Activated CD8-positive, alpha-beta memory T cell treated with anti-CD3 and anti-CD28 coated beads, Interleukin-2, amount 50 U/mL, for 24 hours (primary cell): ENCODE measurements at regions not wholly inside any gene's neighbourhood (a gene's known extent, or its start where the extent isn't known, plus 50 kb on each side); places are given as distances from the start of the nearest gene placed in this dataset.
"Not testable (repeated sequence)": the region's sequence is repeated elsewhere in the genome, so short reads cannot be mapped to it uniquely, and the experiment has no call there.

Experiments used
- DNase-seq: peaks from one replicate; pipeline ENCODE4 v3.0.0-alpha.2; 2020; ENCODE audit errors: extremely low read depth

DNA sequence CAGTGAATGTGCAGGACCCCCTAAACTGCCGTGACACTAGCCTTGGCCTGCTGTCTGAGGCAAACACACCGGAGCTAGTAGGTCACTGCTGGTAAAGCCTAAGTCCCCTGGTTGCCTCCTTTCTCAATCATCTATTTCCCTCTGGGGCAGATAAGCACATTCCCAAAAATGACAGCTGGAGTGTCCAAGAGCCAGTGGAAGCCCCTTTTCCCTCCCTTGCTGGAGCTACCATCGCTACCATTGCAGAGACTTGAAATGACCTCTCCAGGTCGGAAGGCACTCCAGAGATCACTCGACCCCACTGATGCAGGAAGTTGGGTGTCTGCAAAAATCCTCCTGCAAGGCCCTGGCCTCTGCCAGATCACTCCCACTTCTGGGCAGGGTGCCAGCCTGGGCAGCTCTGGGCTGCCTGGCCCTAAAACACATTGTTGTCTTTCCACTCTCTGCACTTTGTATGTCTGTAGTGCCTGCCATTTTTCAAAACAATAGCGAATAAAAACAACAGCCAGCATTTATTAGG, 235.9 kb downstream of the BCL2L11 start:
- DNase-seq = not testable (repeated sequence)

- DNase-seq = not testable (repeated sequence)
These were observed 245.4 kb downstream of the BCL2L11 start for GRCh38 chr2:111365986-111366640.

- not testable (repeated sequence) for DNase-seq
These were observed 245.9 kb downstream of the BCL2L11 start for GRCh38 chr2:111366641-111367029.

DNA sequence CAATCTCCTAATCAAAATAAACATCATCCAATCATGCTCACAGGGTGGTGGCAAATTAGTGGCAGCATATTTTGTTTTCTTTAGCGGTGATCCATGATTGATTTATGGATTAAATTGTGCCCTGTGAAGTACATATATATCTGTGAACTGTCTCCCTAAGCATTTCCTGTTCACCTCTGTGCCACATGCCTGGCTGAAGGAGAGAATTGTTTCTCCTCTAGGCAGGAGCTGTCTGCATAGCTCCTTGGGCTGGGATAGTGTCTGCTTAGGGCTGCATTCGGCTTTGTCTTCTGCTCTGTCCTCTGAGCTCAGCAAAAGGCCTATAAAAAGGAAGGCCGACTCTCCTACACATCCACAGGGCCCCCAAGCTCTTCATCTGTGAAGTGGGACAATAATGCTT, 246.4 kb downstream of the BCL2L11 start:
- DNase-seq = not testable (repeated sequence)

- not testable (repeated sequence) for DNase-seq
These were observed 247.2 kb downstream of the BCL2L11 start for GRCh38 chr2:111367871-111368270.

DNA sequence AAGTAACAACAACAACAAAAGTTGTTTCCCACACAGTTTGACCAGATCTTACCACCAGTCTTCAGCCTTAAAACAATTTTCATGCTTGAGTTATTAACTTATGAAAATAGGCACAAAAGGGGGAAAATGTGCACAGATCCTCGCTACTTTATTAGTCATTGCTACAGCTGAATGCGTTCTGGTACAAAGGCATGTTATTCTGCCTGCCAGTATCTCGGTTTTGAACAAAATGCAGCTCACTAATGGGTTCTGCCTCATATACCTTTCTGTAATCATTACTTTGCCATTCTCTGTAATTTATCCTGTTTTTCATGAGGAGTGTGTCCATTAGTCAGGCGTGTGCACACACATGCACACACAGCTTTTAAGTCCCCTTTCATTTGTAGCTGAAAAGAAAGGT, 247.6 kb downstream of the BCL2L11 start:
- not testable (repeated sequence) for DNase-seq

GRCh38 chr2:111373060-111373459, 252.3 kb downstream of the BCL2L11 start:
- not testable (repeated sequence) for DNase-seq

- DNase-seq = not testable (repeated sequence)
These were observed 253.3 kb downstream of the BCL2L11 start for GRCh38 chr2:111373989-111374388.

DNA sequence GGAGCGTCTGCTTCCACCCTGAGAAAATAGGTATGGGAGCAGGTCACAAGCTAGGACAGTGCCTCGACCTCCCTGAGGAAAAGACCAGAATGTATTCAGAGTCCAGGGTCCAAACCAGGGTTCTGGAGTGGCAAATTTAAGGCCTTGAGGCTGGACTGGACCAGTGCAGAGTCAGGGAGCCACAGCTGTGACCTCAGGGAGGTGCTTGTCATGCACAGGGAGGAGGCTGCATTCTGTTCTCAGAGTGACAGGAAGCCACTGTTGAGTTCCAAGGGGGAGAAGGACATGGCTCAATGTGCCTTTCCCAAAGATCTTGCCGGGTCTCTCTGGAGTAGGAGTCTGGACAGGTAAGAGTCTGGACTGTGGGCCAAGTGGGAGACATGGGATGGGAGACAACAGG, 254.0 kb downstream of the BCL2L11 start:
- not testable (repeated sequence) for DNase-seq

DNA sequence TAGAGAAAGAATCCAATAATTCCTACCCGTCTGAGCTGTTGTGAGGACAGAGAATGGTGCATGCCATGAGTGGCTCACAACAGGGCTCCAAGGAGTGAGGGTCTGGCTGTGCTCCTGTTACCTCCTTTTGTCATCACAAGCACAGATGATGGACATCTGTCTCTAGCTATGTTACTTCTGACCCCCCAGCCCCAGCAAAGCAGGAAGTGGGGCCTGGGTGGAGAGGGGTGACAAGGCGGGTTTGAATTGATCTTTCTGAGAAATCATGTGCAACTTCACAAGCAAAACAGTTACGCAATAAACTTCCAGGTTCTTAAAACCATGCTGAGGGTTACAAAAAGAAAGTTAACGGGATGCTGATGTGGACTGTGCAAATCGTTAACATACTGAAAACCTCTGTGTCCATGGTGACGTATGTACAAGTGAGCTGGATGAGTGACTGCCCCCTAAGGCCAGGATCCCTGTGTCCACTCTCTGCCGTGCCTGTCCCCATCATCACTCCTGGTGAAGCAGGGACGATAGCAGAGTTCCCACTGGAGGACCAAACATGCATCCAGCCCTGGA, 254.7 kb downstream of the BCL2L11 start:
- DNase-seq = not testable (repeated sequence)

- not testable (repeated sequence) for DNase-seq
These were observed 255.7 kb downstream of the BCL2L11 start for GRCh38 chr2:111376272-111376970.

DNA sequence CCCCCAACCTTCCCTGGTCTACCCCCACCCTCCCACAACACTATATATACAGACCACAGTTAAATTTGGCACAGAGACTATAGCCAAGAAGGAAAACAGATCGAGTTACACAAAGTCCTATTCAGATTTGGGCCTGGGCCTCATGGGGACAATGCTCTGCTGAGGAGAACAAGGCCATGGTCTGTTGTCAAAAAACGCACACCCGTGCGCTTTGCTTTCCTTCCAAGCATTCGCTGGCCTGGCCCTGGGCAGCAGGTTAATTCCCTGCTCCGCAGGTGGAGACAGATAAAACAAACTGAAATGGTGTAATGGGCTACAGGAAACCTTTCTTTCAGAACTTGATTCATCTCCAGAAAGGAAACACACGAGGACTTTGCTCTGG, 256.2 kb downstream of the BCL2L11 start:
- not testable (repeated sequence) for DNase-seq

DNA sequence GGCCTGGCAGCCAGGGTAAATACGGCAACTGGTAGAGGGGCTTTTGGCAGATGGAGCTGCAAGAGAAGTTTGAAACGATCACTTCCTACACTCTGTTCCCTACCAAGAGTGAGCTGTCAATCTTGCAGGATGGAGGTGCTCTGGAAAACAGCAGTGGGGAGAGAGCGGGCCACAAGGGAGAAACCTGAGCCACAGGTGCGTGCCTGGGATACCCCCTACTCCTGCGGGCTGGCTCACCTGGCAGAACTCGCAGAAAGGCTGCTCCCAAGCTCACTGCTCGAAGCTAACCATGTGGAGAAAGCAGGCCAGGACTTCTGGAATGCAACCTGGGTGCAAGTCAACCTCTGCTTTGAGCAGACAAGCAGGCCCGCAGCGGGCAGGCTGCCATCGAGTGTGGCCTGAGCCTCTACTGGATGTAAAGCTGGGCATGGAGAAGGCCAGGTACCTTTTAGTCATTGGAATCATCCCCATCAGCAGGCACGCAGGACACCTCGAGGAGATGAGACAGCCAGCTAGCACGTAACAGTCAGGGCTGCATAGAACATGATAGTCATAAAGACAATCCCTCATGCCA, 256.8 kb downstream of the BCL2L11 start:
- not testable (repeated sequence) for DNase-seq

DNA sequence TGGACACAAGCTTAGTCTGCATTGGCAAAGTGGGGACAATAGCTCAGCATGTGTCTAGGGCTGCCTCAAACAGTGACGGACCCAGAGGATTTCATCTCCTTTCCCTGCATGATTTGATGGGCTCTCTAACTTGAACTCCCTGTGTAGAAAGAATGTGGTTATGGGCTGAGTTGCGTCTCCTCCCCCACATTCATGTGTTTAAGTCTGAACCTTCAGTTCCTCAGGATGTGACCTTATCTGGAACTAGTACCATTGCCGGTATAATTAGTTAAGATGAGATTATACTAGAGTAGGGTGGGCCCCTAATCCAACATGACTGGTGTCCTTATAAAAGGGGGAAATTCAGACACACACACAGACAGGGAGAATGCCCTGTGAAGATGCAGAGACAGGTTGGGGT, 257.6 kb downstream of the BCL2L11 start:
- DNase-seq = not testable (repeated sequence)

- not testable (repeated sequence) for DNase-seq
These were observed 260.2 kb downstream of the BCL2L11 start for GRCh38 chr2:111380733-111381439.

- DNase-seq = not testable (repeated sequence)
These were observed 261.0 kb downstream of the BCL2L11 start for GRCh38 chr2:111381530-111382306.

DNA sequence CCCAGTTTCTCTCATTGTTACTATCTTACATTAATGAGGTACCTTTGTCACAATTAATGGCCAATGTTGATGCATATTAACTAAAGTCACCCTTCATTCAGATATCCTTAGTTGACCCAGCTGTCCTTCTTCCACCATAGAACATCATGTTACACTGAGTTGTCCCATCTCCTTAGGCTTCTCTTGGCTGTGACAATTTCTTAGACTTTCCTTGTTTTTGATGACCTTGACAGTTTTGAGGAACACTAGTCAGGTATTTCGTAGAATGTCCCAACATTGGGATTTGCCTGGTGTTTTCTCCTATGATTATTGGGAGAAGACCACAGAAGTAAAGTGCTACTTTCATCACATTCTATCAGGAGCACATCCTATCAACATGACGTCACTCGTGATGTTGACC, 261.8 kb downstream of the BCL2L11 start:
- DNase-seq = not testable (repeated sequence)

- DNase-seq = not testable (repeated sequence)
These were observed 262.6 kb downstream of the BCL2L11 start for GRCh38 chr2:111383311-111383710.

- DNase-seq = not testable (repeated sequence)
These were observed 264.7 kb downstream of the BCL2L11 start for GRCh38 chr2:111385226-111385957.

GRCh38 chr2:111390605-111391004, 269.9 kb downstream of the BCL2L11 start:
- not testable (repeated sequence) for DNase-seq
